Fibroblast of lung (primary cell): ENCODE measurements at regions not wholly inside any gene's neighbourhood (a gene's known extent, or its start where the extent isn't known, plus 50 kb on each side); places are given as distances from the start of the nearest gene placed in this dataset.

Experiments used
- CTCF ChIP-seq, 2 donors: IDR thresholded peaks in 1 of 2; conservative IDR thresholded peaks in 1 of 2; 1 replicate in 1 of 2; 2 replicates in 1 of 2; pipeline ENCODE4 v1.5.1; 2011 to 2012; ENCODE audit warnings: low read length in 2 of 2, control low read depth in 1 of 2, inconsistent platforms in 1 of 2, low read depth in 1 of 2, mild to moderate bottlenecking in 1 of 2
- EZH2 ChIP-seq: IDR thresholded peaks from 2 replicates; pipeline ENCODE4 v1.5.1; 2012; ENCODE audit warnings: low read length, control low read depth, mild to moderate bottlenecking; ENCODE audit errors: missing control alignments

DNA sequence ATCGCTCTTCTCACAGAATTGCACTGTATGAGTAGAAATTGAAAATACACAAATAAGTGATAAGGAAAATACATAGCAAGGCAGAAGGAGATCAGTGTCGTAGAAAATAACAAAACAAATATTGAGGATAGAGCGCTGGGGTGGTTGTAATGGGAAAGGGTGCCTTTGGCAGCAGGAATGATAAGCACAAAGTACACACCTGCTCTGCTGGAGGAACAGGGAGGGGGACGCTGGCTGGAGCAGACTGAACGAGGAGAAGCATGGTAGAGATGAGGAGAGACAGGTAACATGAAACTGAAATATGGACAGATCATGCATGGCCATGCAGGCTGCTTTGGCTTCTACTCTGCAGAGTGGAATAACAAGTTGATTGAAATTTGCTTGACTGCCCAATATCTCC lies 181.2 kb upstream of the FSHR start:
- no peak for TF ChIP-seq CTCF (conservative IDR thresholded peaks at IDR 0.05 in 1 of 2, IDR thresholded peaks at IDR 0.05 in 1 of 2; ENCODE audit: low read depth in 1 of 2, low read length in 2 of 2)
- TF ChIP-seq EZH2: no peak
